Stimulated activated naive CD4-positive, alpha-beta T cell (primary cell): ENCODE measurements at regions not wholly inside any gene's neighbourhood (a gene's known extent, or its start where the extent isn't known, plus 50 kb on each side); places are given as distances from the start of the nearest gene placed in this dataset.

Experiments
- DNase-seq, 6 experiments: peaks; one replicate each; lab custom pipeline; 2025; lab: John Stamatoyannopoulos, UW

DNA sequence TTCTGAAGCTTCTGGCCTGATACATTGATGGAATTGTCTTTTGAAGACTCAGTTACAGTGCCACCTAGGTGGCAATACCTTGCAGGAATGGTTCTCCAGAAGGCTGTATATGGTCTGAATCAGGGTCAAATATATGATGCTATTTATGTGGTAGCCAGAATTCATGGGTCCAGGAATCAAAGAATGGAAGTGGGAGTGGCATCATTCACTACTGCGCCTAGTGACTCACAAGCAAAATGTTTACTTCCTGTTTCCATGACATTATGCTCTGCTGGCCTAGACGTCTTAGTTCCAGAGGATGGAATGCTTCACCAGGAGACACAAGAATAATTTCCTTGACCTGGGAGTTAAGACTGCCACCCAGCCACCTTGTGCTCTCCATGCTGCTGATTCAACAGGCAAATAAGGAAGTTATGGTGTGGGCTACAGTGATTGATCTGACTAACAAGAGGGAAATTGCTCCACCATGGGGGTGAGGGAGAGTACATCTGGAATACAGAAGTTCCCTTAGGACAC, 491.8 kb downstream of the ETS1 start:
- no peak for DNase-seq

GRCh38 chr11:128093689-128094088, 493.7 kb downstream of the ETS1 start:
- DNase-seq = no peak

DNA sequence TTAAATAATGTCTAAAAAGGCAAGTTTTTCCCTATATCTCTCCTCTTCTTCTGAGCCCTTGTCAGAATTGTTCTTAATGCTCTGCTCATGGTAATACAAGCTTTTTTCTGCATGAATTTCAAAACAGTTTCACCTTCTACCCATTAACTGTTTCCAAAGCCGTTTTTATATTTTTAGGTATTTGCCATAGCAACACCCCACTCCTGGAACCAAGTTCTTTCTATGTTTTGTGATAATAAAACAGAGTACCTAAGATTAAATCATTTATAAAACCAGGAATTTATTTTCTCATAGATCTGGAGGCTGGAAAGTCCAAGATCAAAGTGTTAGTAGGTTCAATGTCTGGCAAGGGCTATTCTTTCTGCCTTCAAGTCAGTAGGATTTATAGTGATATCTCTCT, 497.4 kb downstream of the ETS1 start:
- DNase-seq = no peak

DNA sequence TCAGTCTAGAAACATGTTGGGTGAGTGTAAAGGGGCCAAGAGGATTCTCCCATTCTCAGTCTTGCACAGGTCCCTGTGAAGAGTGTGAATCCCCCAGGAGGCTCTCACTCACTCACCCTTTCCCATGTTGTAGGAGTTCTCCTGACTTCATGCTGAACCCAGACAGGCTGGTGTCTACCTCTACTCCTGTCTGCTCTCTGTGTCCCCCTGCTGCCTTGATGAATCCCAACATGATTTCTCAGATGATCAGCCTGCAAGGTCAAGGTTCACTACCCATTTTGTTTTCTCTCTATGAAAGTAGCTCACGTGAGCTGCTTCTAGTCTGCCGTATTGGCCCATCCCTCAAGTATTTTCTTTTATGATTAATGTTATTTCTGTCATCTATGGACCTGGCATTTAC, 500.6 kb downstream of the ETS1 start:
- peak in 2 of 6 experiments; percentile 27 to 31 for DNase-seq

- DNase-seq = peak in 3 of 6 experiments; percentile 14 to 20 (median 15)
Measured at GRCh38 chr11:128085276-128085675, 502.1 kb downstream of the ETS1 start.

- no peak for DNase-seq
Measured at GRCh38 chr11:128082574-128082973, 504.8 kb downstream of the ETS1 start.

DNA sequence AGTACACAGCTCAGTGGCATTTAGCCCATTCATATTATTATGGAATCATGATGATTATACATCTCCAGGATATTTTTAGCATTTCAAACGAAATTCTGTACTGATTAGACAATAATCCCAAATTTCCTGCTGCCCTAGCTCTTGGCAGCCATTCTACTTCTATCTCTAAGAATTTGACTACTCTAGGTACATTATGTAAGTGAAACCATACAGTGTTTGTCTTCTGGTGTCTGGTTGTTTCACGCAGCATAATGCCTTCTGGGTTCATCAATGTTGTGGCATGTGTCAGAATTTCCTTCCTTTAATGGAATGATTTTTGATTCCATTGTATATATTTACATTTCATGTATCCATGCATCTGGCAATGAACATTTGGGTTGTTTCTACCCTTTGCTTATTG, 517.7 kb downstream of the ETS1 start:
- no peak for DNase-seq

DNA sequence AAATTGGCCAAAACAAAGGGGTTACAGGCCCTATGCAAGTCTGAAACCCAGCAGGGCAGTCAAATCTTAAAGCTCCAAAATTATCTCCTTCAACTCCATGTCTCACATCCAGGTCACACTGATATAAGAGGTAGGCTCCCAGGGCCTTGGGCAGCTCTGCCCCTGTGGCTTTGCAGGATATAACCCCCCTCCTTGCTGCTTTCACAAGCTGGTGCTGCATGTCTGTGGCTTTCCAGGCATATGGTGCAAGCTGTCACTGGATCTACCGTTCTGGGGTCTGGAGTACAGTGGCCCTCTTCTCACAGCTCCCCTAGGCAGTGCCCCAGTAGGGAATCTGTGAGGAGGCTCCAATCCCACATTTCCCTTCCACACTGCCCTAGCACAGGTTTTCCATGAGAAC, 519.6 kb downstream of the ETS1 start:
- no peak for DNase-seq

DNA sequence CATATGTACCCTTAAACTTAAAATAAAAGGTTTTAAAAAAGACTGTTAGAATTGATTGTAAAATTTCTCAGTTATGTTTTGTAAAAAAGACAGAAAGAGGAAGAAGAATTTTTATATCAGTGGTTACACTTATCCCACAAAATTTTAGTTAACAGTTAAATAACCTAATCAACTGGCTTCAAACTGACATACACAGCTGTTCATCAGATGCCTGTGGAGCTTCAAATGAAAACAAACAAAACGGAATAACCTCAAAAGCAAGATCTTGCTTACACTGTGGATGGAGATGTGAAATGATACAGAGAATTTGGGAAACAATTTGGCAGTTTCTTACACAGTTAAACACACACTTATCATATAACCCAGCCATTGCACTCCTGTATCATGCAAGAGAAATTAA, 521.0 kb downstream of the ETS1 start:
- no peak for DNase-seq

GRCh38 chr11:128061281-128061871, 526.0 kb downstream of the ETS1 start:
- no peak for DNase-seq

DNA sequence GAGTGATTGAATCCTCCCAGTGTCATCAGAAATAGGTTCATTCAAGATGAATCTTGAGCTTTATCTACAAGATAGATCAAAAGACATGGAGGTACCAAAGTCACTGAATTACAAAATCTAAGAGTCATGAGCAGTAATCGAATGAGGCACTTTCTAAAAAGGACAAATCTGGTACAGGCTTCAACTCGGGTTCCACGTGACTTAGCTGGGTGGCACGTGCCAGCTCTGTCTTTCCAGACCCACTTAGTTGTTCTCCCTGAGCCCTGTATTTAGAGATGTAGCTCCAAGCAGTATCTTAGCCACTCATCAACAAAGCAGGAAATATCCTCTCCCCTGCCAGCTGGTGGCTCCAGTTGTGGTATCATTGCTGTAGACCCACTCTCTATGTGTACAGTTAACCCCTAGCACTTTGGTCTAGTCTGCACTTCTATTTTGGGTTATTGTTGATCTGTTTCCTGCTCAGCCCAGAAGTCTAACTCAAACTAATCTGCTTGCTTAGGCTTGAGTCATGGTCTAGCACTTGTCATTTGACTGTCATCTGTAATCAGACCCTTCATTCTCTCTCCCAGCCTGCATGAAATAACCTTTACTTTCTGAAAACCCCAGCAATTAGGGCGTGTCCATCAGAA, 528.7 kb downstream of the ETS1 start:
- no peak for DNase-seq

- DNase-seq = no peak
Measured at GRCh38 chr11:128057786-128058395, 529.5 kb downstream of the ETS1 start.

DNA sequence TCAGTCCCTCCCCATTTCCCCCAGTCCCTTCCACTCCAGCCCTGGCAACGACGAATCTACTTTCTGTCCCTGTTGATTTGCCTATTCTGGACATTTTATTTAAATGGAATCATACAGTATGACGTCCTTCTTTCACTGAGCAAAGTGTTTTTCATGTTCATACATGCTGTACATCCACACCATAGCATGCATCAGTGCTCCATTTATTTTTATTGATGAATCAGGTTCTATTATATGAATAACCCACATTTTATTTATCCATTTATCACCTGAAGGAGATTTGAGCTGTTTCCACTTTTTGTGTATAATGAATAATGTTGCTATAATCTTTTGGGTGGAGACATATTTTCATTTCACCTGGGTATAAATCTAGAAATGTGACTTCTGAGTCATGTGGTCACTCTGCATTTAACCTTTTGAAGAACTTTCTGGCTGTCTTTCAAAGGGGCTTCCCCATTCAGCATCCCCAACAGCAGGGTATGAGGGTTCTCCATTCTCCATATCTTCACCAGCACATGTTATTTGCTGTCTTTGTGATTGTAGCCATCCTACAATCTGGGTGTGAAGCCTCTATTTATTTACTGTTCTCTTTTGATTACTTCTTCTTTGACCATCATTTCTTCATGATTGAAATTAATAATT, 531.7 kb downstream of the ETS1 start:
- DNase-seq = no peak

DNA sequence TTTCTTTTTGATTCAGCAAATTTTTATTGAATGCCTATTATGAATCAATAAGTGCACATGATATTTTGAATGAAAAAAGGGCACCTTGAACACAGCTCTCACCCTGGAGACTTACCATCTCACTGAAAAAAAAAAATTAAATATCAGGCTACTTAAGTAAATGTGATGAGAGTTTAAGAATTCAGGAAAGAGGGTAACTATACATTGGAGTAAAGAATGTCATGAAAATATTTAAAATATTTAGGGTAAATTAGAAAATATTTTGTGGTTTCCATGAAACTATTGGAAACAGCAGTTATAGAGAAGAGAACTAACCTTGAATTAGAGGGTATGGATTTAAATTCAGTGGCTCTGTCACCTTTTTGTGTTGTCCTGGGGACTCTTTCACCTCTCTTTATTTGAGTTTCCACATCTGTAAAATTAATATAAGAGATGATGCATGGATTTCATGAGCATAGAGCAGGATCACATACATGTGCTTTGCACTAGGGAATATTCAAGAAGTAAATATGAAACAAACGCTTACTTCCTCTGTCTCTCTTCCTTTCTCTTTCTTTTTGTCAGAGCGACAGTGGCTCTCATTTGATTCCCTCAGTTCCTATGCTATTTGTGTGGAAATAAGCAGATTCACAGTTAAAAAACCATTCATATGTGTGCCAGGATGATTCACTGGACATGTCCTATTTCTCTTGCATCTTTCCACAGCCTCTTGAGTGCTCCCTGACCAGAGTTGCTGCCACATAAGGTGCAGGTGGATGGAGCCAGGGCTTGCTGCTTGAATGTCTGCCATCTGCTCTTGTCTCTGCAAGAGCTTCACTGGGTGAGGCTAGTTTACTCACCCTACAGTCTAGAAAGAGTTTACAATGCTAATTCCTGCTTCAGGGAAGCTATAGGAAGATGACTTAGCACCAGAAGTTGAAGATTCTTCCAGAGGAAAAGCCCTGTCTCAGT, 533.1 kb downstream of the ETS1 start:
- peak in 1 of 6 experiments; percentile 53 for DNase-seq

- DNase-seq = peak in 3 of 6 experiments; percentile 40 to 59 (median 54)
Measured at GRCh38 chr11:128052912-128053641, 534.3 kb downstream of the ETS1 start.

- DNase-seq = no peak
Measured at GRCh38 chr11:128048121-128048520, 539.2 kb downstream of the ETS1 start.

- DNase-seq = no peak
Measured at GRCh38 chr11:128047026-128047425, 540.3 kb downstream of the ETS1 start.

- DNase-seq = no peak
Measured at GRCh38 chr11:128046213-128046612, 541.1 kb downstream of the ETS1 start.

DNA sequence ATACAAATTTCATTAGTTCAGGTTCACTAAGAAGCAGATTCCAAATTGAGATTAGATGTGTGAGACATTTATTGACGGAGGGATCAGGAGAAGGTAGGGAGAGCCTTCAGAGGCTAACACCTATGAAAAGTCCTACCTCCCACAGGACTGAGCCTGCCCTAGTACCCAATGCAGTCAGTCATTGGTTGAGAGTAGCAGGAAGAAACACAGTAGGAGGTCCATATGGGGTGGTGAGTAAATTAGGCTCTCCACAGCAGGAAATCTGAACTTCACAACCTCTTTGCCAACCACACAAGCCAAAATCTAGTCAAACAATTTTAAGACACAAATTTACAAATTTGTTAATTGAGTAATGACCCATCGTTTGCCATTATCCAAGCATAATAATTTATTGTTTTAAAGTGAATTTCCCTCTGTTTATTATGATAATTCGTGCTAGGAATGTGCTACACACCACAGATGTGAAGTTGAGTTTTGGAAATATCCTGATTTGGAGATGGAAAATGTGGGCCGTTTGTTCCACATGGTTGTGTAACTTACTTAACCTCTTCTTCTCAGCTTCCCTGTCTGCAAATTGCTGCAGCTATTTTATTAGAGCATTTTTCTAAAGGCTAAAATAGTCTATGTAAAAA, 542.1 kb downstream of the ETS1 start:
- DNase-seq = no peak

DNA sequence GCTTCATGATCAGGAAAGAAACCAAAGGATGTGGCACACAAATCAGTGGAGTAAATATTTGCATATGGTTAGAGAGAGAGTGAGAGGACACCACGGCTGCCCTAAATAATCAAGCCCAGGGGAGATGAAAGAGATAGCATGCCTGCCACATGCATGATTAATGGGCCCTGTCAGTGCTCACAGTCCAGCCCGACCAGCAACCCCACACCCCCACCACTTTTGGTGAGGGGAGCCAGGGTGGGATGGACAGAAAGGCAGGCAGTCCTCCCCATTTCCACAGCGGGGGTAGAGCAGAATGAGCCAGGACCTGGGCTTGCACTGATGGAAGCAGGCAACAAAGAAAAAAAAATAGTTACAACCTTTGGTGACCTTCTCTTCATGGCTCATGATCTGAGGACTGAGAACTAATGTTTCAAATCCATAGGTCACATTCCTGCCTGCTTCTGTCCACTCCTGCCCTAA, 545.0 kb downstream of the ETS1 start:
- peak in 2 of 6 experiments; percentile 23 to 56 for DNase-seq
